CD4-positive, alpha-beta T cell treated with Interleukin-17A for 4 hours (primary cell): ENCODE measurements at regions not wholly inside any gene's neighbourhood (a gene's known extent, or its start where the extent isn't known, plus 50 kb on each side); places are given as distances from the start of the nearest gene placed in this dataset.
"Not testable (repeated sequence)": the region's sequence is repeated elsewhere in the genome, so short reads cannot be mapped to it uniquely, and the experiment has no call there.

Source experiments
- DNase-seq: peaks from one replicate; pipeline ENCODE4 v3.0.0-alpha.2; 2020; ENCODE audit warnings: mixed read lengths

DNA sequence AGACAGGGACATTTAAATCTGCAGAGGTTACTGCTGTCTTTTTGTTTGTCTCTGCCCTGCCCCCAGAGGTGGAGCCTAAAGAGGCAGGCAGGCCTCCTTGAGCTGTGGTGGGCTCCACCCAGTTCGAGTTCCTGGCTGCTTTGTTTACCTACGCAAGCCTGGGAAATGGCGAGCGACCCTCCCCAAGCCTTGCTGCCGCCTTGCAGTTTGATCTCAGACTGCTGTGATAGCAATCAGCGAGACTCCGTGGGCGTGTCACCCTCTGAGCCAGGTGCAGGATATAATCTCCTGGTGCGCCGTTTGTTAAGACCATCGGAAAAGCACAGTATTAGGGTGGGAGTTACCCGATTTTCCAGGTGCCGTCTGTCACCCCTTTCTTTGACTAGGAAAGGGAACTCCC, 93.3 kb downstream of the ANKRD30BL start:
- not testable (repeated sequence) for DNase-seq

DNA sequence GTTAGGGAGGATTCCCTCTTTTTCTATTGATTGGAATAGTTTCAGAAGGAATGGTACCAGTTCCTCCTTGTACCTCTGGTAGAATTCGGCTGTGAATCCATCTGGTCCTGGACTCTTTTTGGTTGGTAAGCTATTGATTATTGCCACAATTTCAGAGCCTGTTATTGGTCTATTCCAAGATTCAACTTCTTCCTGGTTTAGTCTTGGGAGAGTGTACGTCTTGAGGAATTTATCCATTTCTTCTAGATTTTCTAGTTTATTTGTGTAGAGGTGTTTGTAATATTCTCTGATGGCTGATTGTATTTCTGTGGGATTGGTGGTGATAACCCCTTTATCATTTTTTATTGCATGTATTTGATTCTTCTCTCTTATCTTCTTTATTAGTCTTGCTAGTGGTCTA, 96.4 kb downstream of the ANKRD30BL start:
- not testable (repeated sequence) for DNase-seq

- DNase-seq = not testable (repeated sequence)
These were observed 122.0 kb downstream of the ANKRD30BL start for GRCh38 chr2:132039609-132040236.

- not testable (repeated sequence) for DNase-seq
These were observed 122.9 kb downstream of the ANKRD30BL start for GRCh38 chr2:132038883-132039235.

DNA sequence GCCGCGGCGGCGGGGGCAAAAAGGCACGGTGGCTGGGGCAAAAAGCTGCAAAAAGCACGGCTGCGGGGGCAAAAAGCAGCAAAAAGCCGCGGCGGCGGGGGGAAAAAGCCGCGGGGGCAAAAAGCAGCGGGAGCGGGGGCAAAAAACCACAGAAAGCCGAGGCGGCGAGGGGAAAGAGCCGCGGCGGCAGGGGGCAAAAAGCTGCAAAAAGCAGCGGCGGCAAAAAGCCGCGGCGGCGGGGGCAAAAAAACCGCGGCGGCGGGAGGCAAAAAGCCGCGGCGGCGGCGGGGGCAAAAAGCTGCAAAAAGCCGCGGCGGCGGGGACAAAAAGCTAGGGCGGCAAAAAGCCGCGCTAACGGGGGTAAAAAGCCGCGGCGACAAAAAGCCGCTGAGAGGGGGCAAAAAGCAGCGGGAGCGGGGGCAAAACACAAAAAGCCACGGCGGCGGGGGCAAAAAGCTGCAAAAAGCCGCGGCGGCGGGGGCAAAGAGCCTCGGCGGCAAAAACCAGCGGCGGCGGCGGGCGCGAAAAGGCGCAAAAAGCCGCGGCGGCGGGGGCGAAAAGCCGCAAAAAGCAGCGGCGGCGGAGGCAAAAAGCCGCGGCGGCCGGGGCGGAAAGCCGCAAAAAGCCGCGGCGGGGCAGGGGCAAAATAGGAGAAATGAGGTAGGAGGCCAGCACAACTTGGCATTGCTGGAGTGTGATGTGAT, 123.4 kb downstream of the ANKRD30BL start:
- DNase-seq = no peak

DNA sequence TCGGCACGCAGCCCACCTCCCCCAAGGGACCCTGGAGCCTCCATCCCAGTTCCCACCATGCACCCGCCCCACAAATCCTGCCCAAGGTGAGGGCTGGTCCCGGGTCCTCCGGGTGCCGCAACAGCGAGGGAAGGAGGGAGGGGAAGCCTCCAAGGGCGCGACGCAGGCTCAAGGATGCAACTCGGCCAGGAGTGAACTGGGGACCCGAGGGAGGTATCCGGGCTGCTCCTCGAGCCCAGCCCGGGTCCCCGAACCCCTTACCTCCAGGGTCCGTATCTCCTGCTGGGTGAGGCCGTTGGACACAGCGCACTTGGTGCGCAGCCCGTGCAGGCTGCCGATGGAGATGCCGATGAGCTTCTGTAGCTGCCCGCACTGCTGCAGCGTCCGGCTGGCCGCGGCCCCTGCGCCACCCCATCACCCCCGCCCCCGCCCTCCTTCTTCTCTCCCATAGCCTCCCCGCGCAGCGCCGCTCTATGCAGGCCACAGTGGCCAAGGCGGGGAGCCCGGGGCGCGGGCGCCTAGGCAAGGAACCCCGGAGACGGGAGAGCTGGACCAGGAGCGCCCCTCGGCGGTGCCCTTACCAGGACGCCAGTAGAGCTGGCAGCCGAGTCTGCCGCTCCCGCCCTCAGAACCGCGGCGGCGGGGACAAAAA, 124.1 kb downstream of the ANKRD30BL start:
- peak; percentile 3 for DNase-seq

GRCh38 chr2:132034646-132035045, 127.1 kb downstream of the ANKRD30BL start:
- no peak for DNase-seq

DNA sequence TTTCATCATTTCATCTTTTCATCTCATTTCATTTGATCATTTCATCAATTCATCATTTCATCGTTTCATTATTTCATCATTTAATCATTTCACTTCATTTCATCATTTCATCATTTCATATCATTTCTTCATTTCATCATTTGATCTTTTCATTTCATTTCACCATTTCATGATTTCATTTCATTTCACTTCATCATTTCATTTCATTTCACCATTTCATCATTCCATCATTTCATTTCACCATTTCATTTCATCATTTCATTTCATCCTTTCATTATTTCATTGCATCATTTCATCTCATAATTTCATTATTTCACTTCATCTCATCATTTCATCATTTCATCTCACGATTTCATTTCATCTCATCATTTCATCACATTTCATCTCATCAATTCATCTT, 127.8 kb downstream of the ANKRD30BL start:
- no peak for DNase-seq

- DNase-seq = no peak
These were observed 128.4 kb downstream of the ANKRD30BL start for GRCh38 chr2:132033365-132033764.

DNA sequence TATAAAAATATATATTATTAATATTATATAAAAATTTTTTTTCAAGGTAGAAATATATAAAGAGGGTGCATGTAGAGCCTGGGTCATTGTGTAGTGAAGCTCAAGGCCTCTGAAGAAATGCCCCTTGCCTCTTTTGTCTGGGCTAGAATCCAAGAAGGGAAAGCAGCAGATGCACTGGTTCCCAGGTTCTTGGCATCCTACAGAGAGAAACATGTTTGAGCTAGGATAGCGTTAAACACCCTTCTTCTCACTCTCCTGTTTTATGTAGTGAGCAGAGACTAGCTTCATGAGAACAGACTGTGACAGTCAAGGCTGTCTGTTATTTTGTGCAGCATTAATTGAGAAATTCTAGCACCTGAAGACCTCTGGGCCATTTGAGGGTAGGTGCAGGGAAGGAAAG, 149.7 kb downstream of the ANKRD30BL start:
- not testable (repeated sequence) for DNase-seq

DNA sequence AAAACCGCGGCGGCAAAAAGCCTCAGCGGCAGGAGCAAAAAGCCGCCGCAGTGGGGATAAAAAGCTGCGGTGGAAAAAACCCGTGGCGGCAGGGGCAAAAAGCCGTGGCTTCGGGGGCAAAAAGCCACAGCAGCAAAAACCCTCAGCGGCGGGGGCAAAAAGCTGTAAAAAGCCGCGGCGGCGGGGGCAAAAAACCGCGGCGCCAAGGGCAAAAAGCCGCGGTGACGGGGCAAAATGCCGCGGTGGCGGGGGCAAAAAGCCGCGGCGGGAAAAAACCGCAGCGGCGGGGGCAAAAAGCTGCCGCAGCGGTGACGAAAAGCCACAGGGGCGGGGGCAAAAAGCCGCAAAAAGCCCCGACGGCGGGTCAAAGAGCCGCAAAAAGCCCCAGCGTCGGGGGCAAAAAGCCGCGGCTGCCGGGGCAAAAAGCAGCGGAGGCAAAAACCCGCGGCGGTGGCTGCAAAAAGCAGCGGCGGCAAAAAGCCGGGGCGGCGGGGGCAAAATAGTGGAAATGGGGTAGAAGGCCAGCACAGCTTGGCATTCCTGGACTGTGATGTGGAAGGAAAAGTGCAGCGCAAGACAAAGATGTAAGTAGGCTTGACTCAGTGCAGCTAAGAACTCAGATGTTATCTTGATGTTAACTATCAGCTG, 151.8 kb downstream of the ANKRD30BL start:
- DNase-seq = no peak

- no peak for DNase-seq
These were observed 152.4 kb downstream of the ANKRD30BL start for GRCh38 chr2:132009177-132009873.

DNA sequence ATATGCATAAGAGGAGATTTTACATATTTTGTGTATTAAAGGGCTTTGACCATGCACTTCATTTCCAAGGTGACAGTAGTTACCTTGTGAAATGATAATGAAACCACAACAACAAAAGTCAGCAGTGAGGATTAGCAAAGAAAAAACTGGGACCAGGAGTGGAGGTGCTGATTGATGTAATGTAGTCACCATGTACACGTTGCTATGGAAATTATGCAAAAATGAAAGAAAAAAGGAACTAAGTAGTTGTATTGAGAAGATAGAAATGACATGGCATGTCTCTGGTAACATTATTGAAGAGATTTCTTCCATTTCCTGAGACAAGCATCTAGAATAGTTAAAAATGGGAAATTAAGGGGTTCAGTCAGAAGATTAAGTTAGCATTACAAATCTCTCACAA, 171.0 kb downstream of the ANKRD30BL start:
- DNase-seq = not testable (repeated sequence)

DNA sequence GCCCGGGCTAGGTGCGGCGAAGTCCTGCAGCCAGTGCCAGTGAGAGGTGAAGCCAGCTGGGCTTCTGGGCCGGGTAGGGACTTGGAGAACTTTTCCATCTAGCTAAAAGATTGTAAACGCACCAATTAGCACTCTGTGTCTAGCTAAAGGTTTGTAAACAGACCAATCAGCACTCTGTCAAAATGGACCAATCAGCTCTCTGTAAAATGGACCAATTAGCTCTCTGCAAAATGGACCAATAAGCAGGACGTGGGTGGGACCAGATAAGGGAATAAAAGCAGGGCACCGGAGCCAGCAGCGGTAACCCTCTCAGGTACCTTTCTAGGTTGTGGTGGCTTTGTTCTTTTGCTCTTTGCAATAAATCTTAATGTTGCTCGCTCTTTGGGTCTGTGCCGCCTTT, 195.1 kb downstream of the ANKRD30BL start:
- not testable (repeated sequence) for DNase-seq

DNA sequence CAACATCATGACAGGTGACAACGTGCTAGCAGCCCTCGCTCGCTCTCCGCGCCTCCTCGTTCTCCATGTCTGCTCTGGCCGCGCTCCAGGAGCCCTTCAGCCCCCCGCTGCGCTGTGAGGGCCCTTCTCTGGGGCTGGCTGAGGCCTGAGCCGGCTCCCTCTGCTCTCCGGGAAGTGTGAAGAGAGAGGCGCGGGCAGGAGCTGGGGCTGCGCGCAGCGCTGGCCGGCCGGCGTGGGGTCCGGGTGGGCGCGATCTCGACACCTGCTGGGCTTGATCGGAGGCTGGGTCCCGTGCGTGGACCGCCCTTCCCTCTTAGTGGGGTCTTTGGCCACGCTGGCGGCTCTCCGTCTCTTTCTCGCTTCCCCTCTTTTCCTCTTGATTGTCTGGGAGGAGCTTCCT, 195.5 kb downstream of the ANKRD30BL start:
- no peak for DNase-seq

GRCh38 chr2:131958019-131958609, 203.6 kb downstream of the ANKRD30BL start:
- DNase-seq = not testable (repeated sequence)

- not testable (repeated sequence) for DNase-seq
These were observed 213.1 kb downstream of the ANKRD30BL start for GRCh38 chr2:131948641-131949040.

DNA sequence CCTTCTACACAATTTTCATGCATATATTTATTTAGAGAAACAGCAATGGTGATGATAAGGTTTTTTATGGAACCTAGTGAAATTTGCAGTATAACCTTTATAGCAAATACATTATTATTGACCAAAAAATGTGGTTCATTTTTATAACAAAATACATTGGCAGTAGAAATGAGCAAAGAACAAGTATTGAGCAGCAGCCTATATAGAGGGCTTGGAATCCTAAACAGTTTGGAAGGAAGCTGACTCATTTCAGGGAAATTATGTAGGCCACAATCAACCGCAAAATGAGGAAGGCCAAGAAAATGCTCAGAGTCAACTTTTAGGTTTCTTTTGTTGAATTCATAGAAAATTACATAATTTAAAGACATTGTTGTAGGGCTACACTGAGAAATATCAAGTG, 238.5 kb downstream of the ANKRD30BL start:
- not testable (repeated sequence) for DNase-seq

GRCh38 chr2:131922854-131923253, 238.9 kb downstream of the ANKRD30BL start:
- DNase-seq = not testable (repeated sequence)
